K562 (cell line): ENCODE measurements at regions not wholly inside any gene's neighbourhood (a gene's known extent, or its start where the extent isn't known, plus 50 kb on each side); places are given as distances from the start of the nearest gene placed in this dataset.
A peak's percentile ranks its signal among the peaks of the same experiment; 100 is the strongest.

Source experiments
- CBX2 ChIP-seq: fragments of 200-600 bp; sonication (generic); IDR thresholded peaks from one replicate; pipeline ENCODE4 v1.6.1; 2012; ENCODE audit warnings: mild to moderate bottlenecking, low read length, inconsistent platforms; ENCODE audit not compliant: insufficient read depth, poor library complexity, severe bottlenecking
- HDAC8 ChIP-seq: fragments of 450-650 bp; IDR thresholded peaks from 2 replicates; pipeline ENCODE4 v1.6.1; 2016; ENCODE audit warnings: mild to moderate bottlenecking, missing genetic modification characterization, moderate library complexity, missing compliant biosample characterization
- HOXB6 ChIP-seq: fragments of 250-450 bp; sonication (Bioruptor Pico); IDR thresholded peaks from 2 replicates; pipeline ENCODE4 v1.5.1; 2022; ENCODE audit warnings: mild to moderate bottlenecking, borderline replicate concordance
- MAFG ChIP-seq: fragments of 450-650 bp; conservative IDR thresholded peaks from 2 replicates; pipeline ENCODE4 v1.6.1; 2016; ENCODE audit warnings: missing genetic modification characterization, missing compliant biosample characterization
- MEF2D ChIP-seq: conservative IDR thresholded peaks from 2 replicates; pipeline ENCODE4 v1.6.1; 2016; ENCODE audit warnings: low read depth, missing genetic modification characterization, missing compliant biosample characterization
- MYC ChIP-seq, 2 experiments: fragments of 250-450 bp in 1 of 2; sonication (Bioruptor Pico) in 1 of 2; IDR thresholded peaks; 2 replicates each; pipeline versions ENCODE4 v1.5.1 to v1.6.1; 2012 to 2021; ENCODE audit warnings: low read depth in 2 of 2, borderline replicate concordance in 1 of 2, improper control_type of control experiment in 1 of 2, low read length in 1 of 2, mild to moderate bottlenecking in 1 of 2, moderate library complexity in 1 of 2
- NCOA1 ChIP-seq: fragments of 450-650 bp; IDR thresholded peaks from 2 replicates; pipeline ENCODE4 v1.6.1; 2016; ENCODE audit warnings: low read depth
- PHF20 ChIP-seq: fragments of 450-650 bp; IDR thresholded peaks from 2 replicates; pipeline ENCODE4 v1.6.1; 2018; ENCODE audit not compliant: partially characterized antibody
- PML ChIP-seq: IDR thresholded peaks from 2 replicates; pipeline ENCODE4 v1.6.1; 2012; ENCODE audit warnings: low read length, inconsistent platforms
- POU5F1 ChIP-seq: fragments of 150-350 bp; IDR thresholded peaks from 2 replicates; pipeline ENCODE4 v1.6.1; 2014; ENCODE audit warnings: borderline replicate concordance, low read length, low read depth, mild to moderate bottlenecking; ENCODE audit not compliant: partially characterized antibody
- PTRF ChIP-seq: fragments of 450-650 bp; IDR thresholded peaks from 2 replicates; pipeline ENCODE4 v1.6.1; 2016; ENCODE audit warnings: mild to moderate bottlenecking, missing genetic modification characterization, missing compliant biosample characterization
- RFX1 ChIP-seq: fragments of 450-650 bp; IDR thresholded peaks from 2 replicates; pipeline ENCODE4 v1.6.1; 2016; ENCODE audit warnings: mild to moderate bottlenecking, moderate library complexity
- RFX5 ChIP-seq: IDR thresholded peaks from 2 replicates; pipeline ENCODE4 v1.6.1; 2011; ENCODE audit warnings: low read depth, mild to moderate bottlenecking, improper control_type of control experiment, low read length
- ZNF79 ChIP-seq: fragments of 250-450 bp; sonication (Bioruptor Pico); IDR thresholded peaks from 2 replicates; pipeline ENCODE4 v1.4.0; 2020; ENCODE audit warnings: low read depth, mild to moderate bottlenecking, moderate library complexity
- TF ChIP-seq, protein P1 (sequence below), 2 experiments: fragments of 450-650 bp; conservative IDR thresholded peaks; 2 replicates each; pipeline ENCODE4 v1.6.1; 2017; ENCODE audit warnings: mild to moderate bottlenecking in 2 of 2, moderate library complexity in 2 of 2
- TF ChIP-seq, protein P2 (sequence below): fragments of 450-650 bp; IDR thresholded peaks from 2 replicates; pipeline ENCODE4 v1.6.1; 2016; ENCODE audit warnings: missing biosample characterization, missing genetic modification characterization
- TF ChIP-seq, protein P3 (sequence below): IDR thresholded peaks from 3 replicates; pipeline ENCODE4 v1.6.1; 2011; ENCODE audit warnings: borderline replicate concordance, mild to moderate bottlenecking; ENCODE audit not compliant: insufficient read length, insufficient read depth
- TF ChIP-seq, protein P4 (sequence below), 3 experiments: fragments of 200-800 bp in 1 of 3; fragments of 250-450 bp in 1 of 3; fragments of 450-650 bp in 1 of 3; sonication (Bioruptor Pico) in 1 of 3; sonication (Bioruptor generic) in 1 of 3; formaldehyde crosslinking in 1 of 3; IDR thresholded peaks; 2 replicates each; pipeline versions ENCODE4 v1.6.1 to v1.8.0; 2016 to 2022; ENCODE audit warnings: mild to moderate bottlenecking in 2 of 3, missing genetic modification characterization in 2 of 3, missing compliant biosample characterization in 1 of 3, moderate library complexity in 1 of 3

DNA sequence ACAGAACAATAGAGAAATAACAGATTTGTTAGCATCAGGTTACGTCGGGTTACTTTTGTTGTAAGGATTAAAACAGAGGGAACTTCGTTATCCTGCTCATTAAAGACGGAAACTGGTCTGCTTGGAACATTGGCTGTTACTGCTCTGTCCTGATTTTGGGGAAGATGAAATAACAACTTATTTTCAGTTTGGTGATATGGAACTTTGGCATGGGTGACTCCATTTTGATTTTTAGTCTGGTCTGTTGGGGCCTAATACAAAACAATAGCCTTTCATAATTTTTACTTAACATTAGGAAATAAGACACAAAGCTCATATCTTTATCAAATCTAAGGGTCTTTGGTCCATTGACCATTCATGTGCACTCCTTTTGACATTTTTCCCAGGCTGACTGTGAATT, 220.5 kb upstream of the DUSP10 start (continued):
- TF ChIP-seq, protein P1, sequence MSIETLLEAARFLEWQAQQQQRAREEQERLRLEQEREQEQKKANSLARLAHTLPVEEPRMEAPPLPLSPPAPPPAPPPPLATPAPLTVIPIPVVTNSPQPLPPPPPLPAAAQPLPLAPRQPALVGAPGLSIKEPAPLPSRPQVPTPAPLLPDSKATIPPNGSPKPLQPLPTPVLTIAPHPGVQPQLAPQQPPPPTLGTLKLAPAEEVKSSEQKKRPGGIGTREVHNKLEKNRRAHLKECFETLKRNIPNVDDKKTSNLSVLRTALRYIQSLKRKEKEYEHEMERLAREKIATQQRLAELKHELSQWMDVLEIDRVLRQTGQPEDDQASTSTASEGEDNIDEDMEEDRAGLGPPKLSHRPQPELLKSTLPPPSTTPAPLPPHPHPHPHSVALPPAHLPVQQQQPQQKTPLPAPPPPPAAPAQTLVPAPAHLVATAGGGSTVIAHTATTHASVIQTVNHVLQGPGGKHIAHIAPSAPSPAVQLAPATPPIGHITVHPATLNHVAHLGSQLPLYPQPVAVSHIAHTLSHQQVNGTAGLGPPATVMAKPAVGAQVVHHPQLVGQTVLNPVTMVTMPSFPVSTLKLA (conservative IDR thresholded peaks at IDR 0.05): no peak
- TF ChIP-seq, protein P2, sequence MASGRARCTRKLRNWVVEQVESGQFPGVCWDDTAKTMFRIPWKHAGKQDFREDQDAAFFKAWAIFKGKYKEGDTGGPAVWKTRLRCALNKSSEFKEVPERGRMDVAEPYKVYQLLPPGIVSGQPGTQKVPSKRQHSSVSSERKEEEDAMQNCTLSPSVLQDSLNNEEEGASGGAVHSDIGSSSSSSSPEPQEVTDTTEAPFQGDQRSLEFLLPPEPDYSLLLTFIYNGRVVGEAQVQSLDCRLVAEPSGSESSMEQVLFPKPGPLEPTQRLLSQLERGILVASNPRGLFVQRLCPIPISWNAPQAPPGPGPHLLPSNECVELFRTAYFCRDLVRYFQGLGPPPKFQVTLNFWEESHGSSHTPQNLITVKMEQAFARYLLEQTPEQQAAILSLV (tag): peak; percentile 97
- TF ChIP-seq, protein P3, sequence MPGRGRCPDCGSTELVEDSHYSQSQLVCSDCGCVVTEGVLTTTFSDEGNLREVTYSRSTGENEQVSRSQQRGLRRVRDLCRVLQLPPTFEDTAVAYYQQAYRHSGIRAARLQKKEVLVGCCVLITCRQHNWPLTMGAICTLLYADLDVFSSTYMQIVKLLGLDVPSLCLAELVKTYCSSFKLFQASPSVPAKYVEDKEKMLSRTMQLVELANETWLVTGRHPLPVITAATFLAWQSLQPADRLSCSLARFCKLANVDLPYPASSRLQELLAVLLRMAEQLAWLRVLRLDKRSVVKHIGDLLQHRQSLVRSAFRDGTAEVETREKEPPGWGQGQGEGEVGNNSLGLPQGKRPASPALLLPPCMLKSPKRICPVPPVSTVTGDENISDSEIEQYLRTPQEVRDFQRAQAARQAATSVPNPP: no peak
- TF ChIP-seq HOXB6 (CRISPR knock-in tag) (peak; percentile 82; the same call in 1 of the 2 replicates), RFX1 (no peak), ZNF79 (CRISPR knock-in tag) (peak; percentile 97), MAFG (tag) (0 out of 2 replicates have a peak, but pooled peaks have one; percentile 14), PML (no peak), CBX2 (no peak), PTRF (peak; percentile 98), HDAC8 (peak; percentile 94), MYC (IDR thresholded peaks at IDR 0.05; ENCODE audit: low read depth, low read length) (no peak), MYC (CRISPR knock-in tag; IDR thresholded peaks at IDR 0.05; ENCODE audit: borderline replicate concordance, low read depth) (peak; percentile 86; the same call in 1 of the 2 replicates), NCOA1 (no peak), RFX5 (no peak), POU5F1 (no peak), PHF20 (no peak), MEF2D (tag) (peak; percentile 94)
- TF ChIP-seq, protein P4, sequence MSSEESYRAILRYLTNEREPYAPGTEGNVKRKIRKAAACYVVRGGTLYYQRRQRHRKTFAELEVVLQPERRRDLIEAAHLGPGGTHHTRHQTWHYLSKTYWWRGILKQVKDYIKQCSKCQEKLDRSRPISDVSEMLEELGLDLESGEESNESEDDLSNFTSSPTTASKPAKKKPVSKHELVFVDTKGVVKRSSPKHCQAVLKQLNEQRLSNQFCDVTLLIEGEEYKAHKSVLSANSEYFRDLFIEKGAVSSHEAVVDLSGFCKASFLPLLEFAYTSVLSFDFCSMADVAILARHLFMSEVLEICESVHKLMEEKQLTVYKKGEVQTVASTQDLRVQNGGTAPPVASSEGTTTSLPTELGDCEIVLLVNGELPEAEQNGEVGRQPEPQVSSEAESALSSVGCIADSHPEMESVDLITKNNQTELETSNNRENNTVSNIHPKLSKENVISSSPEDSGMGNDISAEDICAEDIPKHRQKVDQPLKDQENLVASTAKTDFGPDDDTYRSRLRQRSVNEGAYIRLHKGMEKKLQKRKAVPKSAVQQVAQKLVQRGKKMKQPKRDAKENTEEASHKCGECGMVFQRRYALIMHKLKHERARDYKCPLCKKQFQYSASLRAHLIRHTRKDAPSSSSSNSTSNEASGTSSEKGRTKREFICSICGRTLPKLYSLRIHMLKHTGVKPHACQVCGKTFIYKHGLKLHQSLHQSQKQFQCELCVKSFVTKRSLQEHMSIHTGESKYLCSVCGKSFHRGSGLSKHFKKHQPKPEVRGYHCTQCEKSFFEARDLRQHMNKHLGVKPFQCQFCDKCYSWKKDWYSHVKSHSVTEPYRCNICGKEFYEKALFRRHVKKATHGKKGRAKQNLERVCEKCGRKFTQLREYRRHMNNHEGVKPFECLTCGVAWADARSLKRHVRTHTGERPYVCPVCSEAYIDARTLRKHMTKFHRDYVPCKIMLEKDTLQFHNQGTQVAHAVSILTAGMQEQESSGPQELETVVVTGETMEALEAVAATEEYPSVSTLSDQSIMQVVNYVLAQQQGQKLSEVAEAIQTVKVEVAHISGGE (CRISPR knock-in tag; IDR thresholded peaks at IDR 0.05): peak in 1 of 3 experiments; percentile 79; a peak in 2 of 6 replicates
